Right renal pelvis (tissue), 4 donors: ENCODE measurements at regions not wholly inside any gene's neighbourhood (a gene's known extent, or its start where the extent isn't known, plus 50 kb on each side); places are given as distances from the start of the nearest gene placed in this dataset.

Experiments used
- DNase-seq, 4 donors: peaks; one replicate each; pipeline ENCODE4 v3.0.0-alpha.2; 2013; ENCODE audit warnings: low read depth in 4 of 4, low spot score in 3 of 4, missing footprints in 1 of 4

DNA sequence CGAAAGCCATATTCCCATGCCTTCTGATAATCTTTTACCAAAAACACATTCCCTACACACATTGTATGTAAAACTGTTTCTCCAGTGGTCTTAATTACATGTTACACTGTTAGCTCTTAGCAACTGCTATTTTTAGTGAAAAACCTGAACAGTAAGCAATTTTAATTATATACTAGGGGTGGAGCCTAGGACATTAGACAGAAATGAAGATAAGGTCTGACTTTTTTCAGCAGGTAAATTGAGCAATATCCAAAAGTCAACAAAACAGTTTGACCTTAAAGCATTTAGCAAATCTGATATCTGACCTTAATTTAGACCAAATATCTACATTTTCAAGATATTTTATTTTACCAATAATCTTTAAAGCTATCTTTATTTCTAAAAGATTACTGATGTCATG is 60.2 kb downstream of the PDE6H start:
- no peak for DNase-seq

GRCh38 chr12:15033641-15034040 is 60.8 kb downstream of the PDE6H start:
- no peak for DNase-seq

DNA sequence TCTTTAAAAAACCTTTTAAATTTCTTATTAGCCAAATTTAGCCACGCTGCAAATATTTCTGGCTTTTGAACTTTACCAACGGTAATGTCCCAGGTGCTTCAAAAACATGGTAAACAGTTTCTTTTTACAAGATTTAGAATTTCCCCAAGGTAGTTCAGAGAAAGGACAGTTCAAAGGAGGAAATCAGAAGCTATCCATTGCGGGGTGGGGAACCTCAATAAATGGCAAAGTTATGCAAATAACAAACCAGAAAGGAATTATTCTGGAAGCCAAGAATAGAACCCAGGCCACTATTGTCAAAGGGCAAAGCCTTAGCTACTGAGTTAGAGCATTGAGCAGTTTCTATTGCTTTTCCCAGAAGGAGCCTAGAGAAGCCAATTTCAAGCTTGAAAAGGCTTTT is 62.3 kb downstream of the PDE6H start:
- no peak for DNase-seq

GRCh38 chr12:15037091-15037687 is 64.3 kb downstream of the PDE6H start:
- no peak for DNase-seq

- no peak for DNase-seq
Measured at GRCh38 chr12:15038137-15038536, 65.3 kb downstream of the PDE6H start.

DNA sequence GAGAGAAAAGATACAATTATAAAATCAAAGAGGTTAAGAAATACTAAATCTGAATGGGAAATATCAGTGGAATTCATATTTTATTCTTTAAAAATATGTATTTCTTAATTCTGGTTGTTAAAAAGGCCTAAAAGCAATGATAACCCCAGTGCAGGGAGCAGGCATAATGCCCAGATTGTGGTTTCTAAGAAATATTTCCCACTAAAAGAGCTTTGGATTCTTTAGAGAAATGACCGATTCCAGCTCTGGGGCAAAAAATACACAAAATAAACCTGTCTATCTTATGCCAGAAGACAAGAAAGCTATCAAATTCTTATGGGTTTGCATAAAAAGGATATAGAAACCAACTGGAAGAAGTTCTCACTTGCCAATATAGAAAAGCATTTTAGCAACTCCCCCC is 71.6 kb downstream of the PDE6H start:
- peak in 1 of 4 donors; percentile 7 for DNase-seq

DNA sequence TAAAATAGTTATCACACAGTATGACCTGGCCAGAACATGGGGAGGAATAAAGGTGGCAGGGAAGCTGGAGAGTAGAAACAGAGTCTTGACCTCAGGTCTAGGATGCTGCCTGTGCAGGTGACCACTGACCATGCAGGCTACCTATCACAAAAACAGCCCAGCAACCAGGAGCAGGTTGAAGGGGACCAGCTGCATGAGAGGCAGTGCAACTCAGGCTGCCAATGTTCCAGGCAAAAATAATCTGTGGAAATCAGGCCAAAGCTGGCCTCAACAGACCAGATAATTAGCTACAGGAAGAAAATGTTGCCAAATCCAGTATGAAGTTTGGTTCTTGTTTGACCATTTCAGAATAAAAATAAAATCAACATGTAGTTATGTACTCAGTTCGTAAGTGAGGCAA is 72.6 kb downstream of the PDE6H start:
- DNase-seq, result no peak

DNA sequence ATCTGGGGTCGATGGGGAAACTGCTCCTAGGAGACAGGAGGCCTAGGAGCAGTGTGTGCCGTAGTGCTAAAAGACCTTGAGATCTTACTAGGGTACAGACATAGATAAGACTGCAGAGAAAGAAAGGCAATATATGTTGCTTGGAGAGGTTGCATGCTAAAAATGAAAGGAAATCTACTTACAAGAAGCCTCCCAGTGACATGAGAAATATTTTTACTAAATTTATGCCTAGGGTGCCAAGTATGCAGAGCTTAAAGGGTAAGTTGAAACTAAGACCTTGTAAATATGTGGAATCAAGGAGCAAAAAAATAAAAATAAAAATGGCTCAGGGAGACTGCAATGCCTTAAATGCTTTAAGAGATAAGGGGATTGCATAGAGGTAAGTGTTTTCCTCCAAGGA is 74.8 kb downstream of the PDE6H start:
- no peak for DNase-seq

DNA sequence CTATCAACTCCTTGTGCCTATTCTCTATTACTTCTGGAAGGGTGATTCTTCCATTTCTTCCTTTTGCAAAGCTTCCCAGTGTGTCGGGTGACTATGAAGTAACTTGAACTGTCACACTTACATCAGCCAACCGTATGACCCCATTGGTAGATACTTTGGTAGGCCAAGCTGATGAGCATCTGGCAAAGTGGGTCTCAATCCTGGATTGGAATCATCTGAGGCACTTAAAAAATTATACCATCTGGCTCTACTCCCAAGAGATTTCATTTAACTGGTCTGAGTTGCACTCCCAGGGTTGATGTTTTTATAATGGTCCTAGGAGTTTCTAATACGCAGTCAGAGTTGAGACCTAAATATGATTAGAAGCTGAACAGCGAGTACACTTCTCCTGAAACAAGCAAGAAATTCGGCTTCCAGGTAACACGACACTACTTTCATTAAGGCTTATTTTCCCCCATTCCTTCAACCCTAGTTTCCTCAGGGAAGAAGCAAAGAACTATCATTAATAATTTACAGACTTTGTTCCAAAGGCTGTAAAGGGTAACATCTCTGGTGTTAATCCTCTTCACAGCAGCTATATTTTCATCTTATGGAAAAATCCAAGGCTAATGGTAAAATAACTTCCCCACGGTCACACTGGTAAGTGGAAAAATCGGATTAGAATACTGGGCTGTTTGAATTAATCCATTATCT is 76.8 kb downstream of the PDE6H start:
- no peak for DNase-seq

DNA sequence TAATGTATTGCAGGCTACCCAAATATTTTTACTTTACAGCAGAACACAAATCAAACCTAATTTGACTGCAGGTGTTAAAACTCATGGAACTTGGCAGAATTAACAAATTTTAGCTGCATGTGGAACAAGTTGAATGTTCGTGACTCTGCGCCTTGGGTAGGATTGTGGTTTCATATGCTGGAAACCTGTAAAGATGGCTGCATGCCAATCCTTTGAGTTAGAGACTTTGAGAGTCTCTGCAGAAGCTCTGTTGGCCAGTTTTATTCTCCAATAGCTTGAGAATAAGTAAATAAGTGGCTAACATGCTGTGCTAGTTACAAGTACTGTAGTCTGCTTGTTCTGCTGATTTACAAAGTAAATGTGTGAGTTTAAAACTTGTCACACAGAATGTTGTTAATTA is 77.8 kb downstream of the PDE6H start:
- peak in 1 of 4 donors; percentile 8 for DNase-seq

DNA sequence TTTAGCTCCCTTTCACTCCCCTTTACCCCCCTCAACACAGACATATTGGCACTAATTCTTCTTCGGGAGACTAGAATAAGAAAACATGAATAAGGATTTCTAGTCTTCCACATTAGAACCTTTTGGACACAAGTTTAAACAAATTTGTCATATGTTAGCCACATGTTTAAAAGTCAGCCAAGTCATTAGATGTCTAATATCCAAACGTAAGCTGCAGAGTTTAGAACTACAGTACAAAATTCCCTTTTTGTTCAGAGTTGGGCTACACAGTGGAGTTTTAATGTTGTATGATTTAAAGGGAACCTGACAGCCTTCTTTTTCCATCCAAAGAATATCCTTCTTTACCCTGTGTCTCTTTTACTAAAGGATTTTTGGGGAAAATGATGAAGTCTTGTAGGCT is 79.8 kb downstream of the PDE6H start:
- DNase-seq, result no peak

DNA sequence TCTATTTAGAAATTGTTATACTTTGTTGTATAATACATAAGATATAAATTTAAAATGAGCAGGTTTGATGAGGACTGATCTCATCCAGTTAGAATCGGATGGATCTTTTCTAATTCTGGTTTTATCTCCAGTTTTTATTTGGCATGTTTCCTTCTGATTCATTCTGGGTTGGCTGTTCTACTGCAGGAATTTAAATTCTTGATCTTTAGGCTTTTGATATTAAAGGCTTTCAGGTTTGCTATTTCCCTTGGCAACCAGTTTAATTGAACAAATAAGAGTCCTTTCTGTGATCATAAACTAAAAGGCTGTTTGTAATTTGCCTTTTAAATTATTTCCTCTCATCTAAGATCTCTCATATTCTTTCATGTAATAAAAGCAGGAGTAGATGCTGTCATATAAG is 83.4 kb downstream of the PDE6H start:
- no peak for DNase-seq
